ENCODE measurements at regions not wholly inside any gene's neighbourhood (a gene's known extent, or its start where the extent isn't known, plus 50 kb on each side); places are given as distances from the start of the nearest gene placed in this dataset.
"Not testable (repeated sequence)": the region's sequence is repeated elsewhere in the genome, so short reads cannot be mapped to it uniquely, and the experiment has no call there.

DNA sequence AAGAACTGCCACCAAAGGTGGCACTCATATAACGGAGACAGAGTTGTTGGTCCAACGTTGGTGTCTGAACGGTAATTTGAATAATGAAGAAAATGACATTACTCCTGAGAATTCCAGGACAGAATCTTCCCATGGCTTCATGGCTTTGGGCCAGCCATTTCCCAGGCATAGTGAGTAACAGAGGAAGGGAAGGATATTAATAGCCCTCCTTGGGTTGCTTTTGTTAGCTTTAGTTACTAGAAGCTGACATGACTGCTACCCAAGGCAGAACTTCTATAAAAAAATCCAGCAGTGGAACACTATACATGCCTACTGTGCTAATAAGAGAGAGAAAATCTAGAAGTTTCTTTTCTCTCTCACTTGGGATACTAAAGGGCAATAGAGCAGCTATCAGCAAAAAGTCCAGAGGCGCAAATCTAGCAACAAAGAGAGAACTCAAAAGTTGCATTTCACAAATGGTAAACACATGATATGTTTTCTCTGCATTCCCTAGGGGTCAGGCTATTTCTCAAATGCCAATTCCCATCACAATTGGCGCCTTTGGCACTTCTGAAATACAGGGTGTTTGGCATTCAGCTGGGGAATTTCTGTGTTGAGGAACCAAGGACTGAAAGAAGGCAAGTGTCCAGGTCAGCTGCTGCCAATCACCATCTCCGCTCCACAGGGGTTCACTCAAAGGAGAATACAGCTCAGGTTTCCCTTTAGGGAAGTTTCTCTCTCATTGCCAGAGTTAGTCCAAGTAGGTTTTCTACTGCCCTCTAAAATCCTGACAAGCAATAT is 160.8 kb upstream of the KYNU start:
- peak; percentile 69 for DNase-seq (ENCODE audit: low read depth)

DNA sequence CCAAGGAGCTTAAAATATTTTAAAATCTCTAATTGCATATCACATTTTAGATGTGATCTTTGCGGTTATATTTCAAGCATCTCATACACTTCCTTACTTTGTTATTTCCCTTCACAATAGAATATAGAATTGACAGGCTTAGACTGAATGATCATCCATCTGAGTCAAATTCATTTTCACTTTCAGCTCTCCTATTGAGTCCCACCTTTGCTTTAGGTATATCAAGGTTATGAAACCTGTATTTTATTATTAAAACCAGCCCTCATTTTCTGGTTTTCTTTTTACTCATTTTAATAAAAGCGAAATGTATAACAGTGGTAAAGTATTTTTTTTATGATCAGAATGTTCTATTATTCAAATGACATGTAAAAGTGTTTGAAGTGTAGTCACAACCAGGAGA is 162.9 kb upstream of the KYNU start:
- no peak for DNase-seq (ENCODE audit: low read depth)

DNA sequence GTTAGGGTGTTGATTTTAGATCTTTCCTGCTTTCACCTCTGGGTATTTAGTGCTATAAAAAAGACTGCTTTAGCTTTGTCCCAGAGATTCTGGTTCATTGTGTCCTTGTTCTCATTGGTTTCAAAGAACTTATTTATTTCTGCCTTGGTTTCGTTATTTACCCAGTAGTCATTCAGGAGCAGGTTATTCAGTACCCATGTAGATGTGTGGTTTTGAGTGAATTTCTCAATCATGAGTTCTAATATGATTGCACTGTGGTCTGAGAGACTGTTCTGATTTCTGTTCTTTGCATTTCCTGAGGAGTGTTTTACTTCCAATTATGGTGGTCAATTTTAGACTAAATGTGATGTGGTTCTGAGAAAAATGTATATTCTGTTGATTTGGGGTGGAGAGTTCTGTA is 167.1 kb upstream of the KYNU start:
- peak; percentile 84 for DNase-seq (ENCODE audit: low read depth)

DNA sequence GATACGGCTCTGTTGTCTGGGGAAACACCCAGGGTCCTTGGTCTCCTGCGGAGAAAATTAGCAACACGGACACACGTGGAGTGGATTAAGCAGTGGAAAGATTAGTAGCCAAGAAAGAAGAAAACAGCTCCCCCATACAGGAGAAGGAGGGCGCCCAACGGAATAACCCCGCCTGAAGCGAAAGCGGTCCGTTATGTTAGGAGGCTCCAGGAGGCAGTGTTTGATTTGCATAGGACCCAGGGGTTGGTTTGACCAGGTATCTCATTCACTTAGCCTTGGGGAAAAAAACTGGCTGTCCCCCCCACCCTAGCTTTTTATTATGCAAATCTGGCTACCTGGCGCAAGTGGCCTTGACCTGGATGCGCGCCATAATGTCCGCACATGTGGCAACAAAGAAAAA is 170.1 kb upstream of the KYNU start:
- no peak for DNase-seq (ENCODE audit: low read depth)

DNA sequence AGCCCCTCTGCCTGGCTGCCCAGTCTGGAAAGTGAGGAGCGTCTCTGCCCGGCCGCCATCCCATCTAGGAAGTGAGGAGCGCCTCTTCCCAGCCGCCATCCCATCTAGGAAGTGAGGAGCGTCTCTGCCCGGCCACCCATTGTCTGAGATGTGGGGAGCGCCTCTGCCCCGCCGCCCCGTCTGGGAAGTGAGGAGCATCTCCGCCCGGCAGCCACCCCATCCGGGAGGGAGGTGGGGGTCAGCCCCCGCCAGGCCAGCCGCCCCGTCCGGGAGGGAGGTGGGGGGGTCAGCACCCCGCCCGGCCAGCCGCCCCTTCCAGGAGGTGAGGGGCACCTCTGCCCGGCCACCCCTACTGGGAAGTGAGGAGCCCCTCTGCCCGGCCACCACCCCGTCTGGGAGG is 175.1 kb upstream of the KYNU start:
- DNase-seq (ENCODE audit: low read depth) = not testable (repeated sequence)

DNA sequence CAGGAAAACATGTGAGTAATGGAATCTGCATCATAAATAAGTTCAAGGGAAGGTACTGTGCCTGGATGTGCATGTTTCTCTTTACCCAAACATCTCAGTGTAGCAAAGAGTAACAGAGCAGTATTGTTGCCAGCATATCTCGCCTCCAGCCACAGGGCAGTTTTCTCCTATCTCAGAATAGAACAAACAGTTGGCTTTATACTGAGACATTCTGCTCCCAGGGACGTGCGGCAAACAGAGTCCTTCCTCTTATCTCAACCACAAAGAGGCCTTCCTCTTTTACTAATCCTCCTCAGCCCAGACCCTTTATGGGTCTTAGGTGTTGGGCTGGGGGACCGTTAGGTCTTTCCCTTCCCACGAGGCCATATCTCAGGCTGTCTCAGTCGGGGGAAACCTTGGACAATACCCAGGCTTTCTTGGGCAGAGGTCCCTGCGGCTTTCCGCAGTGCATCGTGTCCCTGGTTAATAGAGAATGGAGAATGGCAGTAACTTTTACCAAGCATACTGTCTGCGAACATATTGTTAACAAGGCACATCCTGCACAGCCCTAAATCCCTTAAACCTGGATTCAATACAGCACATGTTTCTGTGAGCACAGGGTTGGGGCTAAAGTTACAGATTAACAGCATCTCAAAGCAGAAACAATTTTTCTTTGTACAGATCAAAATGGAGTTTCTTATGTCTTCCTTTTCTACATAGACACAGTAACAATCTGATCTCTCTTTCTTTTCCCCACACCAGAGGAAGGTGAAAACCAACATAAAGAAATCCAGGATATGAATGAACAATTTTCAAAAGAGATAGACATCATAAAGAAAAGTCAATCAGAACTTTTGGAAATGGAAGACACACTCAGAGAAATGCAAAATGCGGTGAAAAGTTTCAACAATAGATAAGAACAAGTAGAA is 181.9 kb upstream of the KYNU start:
- DNase-seq (ENCODE audit: low read depth) = not testable (repeated sequence)

DNA sequence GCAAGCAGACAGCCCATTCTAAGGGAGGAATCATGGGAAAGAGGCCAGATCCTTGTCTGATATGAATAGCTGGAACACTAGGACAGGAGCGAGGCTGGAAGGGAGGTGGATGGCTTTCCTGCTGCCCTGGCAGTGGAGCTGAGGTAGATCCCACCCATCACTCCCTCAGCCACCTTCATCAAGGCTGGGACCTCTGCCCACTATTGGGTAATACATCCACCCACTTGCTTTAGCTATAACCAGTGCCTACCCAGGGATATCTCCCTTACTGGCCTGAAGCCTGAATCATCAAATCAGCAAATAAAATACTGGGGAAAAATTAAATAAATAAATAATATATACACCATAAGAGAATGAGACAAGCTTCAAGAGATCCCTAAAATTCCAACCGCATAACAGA is 183.2 kb upstream of the KYNU start:
- no peak for DNase-seq (ENCODE audit: low read depth)

DNA sequence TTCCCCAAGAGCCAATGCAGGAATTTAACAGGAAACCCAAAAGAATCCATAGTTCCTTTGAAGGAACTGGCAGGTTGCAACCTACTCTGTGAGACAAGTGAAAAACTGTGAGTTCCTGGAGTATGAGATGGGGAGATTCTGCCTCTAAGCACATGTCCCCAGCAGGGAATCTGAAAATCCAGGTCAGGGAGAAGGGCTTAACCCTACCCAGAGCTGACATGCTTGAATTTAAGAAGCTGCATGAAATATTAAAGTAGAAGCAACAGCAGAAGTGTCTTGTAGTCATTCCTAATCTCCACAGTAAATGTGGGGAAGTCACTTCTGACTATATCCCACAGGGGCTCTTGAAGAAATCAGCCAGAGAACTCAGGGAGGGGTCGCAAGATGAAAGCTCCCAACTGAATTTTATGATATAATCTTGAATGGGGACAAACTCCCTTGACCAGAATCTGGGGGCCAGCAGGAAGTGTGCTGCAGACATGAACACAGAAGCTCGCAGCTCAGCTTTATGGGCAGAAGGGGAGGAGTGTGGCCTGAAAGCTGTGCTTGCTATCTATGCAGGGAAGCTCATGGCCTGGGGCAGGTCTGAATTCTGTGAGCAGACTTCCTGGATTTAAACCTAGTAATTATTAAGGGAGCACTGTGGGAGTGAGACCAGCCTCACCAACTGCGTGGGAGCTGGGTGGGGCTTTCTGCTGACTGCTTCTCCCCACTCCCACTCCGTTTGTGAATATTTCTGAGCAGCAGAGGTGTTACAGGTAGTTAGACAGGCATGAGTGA is 184.1 kb upstream of the KYNU start:
- DNase-seq (ENCODE audit: low read depth) = peak; percentile 29

DNA sequence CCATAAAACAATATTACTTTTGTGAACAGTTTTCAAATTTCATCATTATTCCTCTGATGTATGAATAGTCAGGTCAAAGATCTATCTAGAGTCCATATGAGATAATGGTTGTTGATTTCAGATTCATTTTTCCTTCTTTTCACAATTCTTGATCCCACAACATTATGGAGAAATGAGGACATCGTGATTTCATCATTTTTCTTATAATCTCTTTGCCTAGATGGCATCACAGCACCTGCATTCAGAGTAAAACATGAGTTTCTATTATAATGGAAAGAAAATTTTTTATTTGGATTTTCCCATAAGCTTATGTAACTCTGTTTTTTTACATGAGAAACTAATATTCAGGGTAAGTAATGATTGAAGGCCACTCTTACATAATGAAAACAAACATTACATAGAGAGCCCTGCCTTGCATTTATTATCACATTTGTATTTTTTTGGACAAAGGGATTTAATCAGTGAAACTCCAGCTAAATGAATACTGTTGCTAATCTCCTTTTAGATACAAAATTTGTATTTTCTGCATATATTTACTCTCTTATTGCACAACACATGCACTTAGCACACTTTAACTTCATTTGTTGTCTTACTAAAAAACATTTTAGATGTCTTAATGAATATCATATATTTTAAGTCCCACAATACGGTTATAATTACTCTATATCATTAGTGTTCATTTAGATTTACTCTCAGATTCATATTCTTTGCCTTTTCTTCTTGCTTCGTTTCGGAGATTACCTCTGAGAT is 188.4 kb upstream of the KYNU start:
- no peak for DNase-seq (ENCODE audit: low read depth)

DNA sequence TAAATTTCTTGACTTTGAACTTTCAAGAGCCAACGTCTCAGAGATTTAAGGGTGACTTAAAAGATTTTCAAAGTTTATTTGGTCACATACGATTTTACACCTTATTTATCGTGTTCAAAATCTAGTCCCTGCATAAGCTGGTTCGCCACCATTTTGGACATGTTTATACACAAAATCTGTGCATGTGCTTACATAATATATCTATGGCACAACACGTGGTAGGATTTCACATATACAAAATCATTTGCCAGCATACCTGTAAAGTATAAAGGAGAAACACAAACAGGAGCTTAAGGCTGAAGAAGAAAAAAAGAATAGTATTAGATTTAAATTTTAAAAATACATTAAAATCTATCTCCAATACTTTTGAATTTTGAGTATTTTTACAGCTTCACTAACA is 190.0 kb upstream of the KYNU start:
- no peak for DNase-seq (ENCODE audit: low read depth)

DNA sequence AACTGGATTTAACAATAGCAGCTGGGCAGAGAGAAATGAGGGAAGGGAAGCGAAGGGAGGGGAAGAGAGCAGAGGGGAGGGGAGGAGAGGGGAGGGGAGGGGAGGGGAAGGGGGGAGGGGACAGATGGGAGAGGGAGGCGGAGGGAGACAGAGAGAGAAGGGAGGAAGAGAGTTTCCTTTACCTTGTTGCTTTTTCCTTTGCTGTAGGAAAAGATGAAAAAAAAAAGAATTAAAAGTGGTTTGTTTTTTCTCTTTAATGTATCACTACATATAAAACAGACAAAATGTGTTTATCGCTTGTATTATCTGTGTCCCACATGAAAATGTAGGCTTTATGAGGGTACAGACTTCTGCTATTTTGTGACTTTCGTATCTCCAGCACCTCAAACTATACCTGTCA is 190.4 kb upstream of the KYNU start:
- no peak for DNase-seq (ENCODE audit: low read depth)

DNA sequence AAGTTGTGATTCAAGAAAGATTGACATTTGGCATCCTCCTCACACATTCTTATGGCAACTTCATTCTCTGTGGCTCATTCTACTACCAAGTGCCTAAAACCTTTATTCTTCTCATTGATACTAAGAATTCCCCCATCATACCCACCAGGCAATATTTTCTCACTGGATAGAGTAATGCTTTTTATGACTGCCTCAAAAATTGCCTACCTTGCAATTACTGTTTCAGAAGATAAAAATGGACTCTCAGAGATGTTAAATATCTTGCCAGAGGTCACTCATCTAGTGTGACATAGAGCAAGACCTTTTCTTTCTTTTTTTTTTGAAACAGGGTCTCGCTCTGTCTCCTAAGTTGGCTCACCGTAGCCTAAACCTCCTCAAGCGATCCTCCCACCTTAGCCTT is 192.8 kb upstream of the KYNU start:
- DNase-seq (ENCODE audit: low read depth) = no peak

DNA sequence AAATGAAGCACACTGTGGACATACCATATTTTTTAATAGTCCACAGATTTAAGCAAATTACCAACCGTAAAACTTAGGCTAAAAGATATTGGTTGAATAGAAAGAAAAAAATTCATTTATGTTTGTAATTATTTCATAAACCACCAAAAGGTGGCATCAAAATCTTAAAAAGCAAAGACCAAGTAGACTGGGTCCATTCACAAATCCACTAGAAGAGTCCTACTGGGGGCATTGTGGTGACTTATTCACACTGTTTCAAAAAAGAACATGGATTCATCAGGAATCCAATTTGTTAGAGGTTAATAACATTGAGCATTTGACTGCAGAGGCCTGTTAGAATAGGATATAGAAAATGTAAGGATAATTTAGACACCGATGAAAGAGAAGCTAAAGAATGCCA is 194.9 kb upstream of the KYNU start:
- DNase-seq (ENCODE audit: low read depth) = peak; percentile 44

DNA sequence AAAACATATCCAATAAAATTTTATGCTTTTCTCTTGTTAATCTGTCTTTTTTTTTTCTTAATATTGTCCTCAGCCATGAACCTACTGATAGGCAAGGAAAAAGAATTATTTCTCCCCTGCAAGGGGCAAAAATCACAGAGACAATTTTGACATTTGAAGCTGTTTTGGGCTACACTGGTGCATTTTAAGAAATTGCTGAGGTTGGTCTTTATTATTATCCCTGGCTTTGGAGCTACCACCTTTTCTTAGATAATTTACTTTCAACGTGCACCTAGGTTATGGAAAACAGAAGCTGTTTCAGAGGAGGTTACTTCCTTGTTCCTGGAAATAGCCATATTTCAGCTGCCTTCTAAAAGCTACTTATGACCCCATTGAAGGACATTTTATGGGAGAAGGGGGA is 195.5 kb upstream of the KYNU start:
- DNase-seq (ENCODE audit: low read depth) = no peak

DNA sequence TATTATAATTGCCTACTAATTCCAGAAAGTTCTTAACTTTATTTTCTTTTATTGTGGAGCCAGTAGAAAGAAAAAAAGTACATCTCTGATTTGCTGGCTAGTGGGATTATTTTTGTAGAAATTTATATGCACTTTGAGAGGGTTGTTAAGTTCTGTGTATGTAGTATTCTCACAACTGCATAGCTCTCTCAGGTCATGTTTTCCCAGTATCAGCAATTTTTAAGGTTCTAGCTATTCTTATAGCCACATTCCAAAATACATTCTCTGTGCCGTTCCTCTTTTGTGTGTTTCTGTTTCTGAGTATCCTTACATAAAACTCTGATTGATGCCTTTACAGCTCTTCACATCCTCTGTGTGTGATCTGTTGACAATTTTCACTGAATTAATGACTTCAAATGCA is 199.3 kb upstream of the KYNU start:
- DNase-seq (ENCODE audit: low read depth) = no peak

DNA sequence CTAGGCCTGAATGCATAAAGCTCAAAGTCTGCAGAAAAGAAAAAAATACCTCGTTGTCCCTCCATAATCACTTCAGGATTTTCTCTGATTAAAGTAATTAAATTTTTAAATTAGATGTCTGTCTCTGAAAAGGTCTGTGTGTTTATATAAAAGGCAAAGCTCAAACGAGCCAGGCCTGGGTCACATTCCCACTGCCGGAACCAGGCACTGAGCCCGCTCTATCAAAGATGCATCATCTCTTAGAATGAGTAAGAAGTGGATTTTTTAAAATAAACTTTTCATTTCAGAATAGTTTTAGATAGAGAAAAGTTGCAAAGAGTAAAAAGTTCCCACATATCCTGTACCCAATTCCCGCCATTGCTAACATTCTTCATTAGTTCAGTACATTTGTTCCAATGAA is 202.1 kb upstream of the KYNU start:
- DNase-seq (ENCODE audit: low read depth) = no peak

DNA sequence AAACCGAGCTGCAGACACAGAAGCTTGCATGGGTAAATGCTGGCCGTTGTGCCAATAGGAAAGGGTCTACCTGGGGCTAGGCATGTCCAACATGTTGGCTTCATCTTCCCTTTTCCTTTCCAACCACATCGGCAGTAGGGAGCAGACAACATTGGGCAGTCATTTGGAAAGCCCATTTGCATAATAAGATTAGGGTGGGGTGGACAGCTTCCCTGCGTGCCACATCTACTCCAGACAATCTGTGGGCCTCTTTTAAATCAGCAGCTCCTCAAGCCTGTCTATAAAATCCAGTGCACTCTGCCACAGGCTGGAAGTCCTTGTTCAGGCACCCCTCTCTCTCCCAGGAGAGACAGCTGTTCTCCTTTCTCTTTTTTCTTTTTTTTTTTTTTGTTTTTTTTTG is 203.6 kb upstream of the KYNU start:
- DNase-seq (ENCODE audit: low read depth) = no peak

DNA sequence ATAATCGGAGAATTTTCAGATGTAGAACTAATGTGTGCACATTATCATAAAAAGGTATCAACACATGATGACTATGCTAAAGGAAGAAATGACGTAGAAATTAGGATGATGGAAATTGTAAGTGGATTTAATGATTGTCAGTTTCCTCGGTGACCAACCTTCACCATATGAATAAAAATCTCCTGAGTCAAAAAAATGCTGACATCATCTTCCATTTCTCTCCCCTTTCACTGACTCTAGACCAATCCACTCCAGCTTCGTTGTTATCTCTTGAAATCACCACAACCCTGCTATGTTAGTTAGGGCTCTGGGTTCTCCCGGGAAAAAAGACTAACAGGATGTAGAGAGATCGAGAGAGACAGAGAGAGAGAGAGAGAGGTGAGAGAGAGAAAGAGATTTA is 204.8 kb upstream of the KYNU start:
- DNase-seq (ENCODE audit: low read depth) = no peak

DNA sequence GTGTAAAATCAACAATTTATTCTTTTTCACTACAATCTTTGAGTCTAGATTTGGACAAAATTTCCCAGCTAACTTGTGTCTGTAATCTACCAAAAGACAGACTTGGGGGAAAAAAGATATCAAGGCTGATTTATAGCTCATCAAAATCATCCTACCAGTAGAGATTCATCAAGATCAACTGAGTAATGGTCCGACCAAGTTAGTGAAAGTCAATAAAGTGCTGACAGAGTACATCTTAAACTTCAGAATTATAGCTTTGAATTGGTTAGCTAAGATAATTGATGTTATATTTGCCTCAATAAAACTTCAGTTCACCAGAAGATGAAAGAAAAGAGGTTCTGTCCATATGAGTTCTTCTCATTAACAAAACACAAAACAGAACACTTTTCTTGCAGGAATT is 207.1 kb upstream of the KYNU start:
- DNase-seq (ENCODE audit: low read depth) = no peak

DNA sequence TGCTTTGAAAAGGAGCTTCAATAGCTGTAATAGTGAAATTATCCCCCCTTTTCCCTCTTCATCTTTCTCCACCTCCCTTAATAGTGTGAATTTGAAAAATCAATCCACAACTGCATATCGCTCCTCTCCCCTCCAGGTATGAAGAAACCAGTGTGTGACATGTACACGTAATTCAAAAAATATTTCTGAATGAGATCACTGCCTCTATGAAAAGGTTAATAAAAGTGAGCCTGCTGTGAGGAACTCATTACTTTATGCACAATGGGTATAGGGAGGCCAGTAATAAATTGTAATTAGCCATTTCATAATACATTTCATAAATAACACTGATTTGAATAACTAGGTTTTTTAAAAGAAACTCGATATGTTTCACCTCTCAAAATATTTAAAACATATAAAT is 209.0 kb upstream of the KYNU start:
- no peak for DNase-seq (ENCODE audit: low read depth)

DNA sequence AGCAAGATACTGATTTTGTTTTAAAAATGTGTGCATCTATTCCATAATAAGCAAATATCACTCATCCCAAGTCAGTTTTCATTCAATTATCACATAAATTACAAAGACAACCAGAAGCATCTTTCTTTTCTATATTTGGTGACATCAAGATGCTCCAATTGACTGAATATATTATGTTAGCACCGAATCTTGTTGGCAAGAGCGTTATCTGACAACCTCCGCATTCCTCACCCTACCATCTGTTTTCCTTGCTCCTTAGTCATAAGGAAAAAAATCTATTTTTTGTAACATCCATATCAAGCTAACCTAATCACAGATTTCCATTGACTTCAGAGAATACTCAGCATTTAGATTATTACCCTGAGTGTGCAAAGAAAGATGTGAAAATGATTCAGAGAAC is 212.2 kb upstream of the KYNU start:
- DNase-seq (ENCODE audit: low read depth) = no peak

DNA sequence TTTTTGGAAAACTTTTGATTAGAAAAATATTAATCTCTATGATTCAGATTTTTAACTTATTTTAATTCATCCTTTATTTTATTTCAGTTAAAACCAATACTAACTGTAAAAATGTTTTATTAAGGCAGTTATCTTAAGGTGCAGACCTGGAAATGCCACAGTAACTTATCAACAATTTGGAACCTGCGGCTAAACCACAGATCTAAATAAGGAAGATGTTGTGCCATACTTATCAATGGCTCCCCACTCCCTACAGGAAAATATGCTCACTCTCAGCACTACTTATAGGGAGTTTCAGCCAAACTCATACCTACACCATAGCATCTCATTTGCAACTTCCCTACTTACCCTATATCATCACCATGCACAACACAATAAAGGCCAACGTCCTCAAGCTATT is 226.9 kb upstream of the KYNU start:
- DNase-seq (ENCODE audit: low read depth) = no peak

All from renal cortical epithelial cell (primary cell).